ENCODE measurements at regions not wholly inside any gene's neighbourhood (a gene's known extent, or its start where the extent isn't known, plus 50 kb on each side); places are given as distances from the start of the nearest gene placed in this dataset.

GRCh38 chr1:50257940-50258685 is 149.4 kb downstream of the ELAVL4 start:
- no peak for DNase-seq (ENCODE audit: extremely low read depth in 1 of 11, low read depth in 9 of 11, low spot score in 4 of 11)

- DNase-seq (ENCODE audit: extremely low read depth in 1 of 11, low read depth in 9 of 11, low spot score in 4 of 11): no peak
These were observed 148.3 kb downstream of the ELAVL4 start for GRCh38 chr1:50257029-50257428.

All from renal cortex interstitium (tissue), 11 donors.